ENCODE measurements at regions not wholly inside any gene's neighbourhood (a gene's known extent, or its start where the extent isn't known, plus 50 kb on each side); places are given as distances from the start of the nearest gene placed in this dataset.

- no peak for TF ChIP-seq CTCF (IDR thresholded peaks at IDR 0.05)
- Mint-ChIP-seq H3K4me3 (no peak overlapping the region), H3K9me3 (peaks cover 0 to 6% (median 1%) of the 10 kb centered on the region in 7 donors), H3K36me3 (no peaks in the 10 kb centered on the region), H3K27ac (no peak overlapping the region), H3K27me3 (ENCODE audit: low read depth in 3 of 3) (peaks cover 6 to 8% (median 7%) of the 10 kb centered on the region in 3 donors), H3K4me1 (no peaks in the 10 kb centered on the region)
- intact Hi-C loops (cut with micrococcal nuclease) = no loop called here
- H3K4me1 ChIP-seq (ENCODE audit: control insufficient read depth in 1 of 2, insufficient read depth in 2 of 2, low read length in 2 of 2) = no peaks in the 10 kb centered on the region
- no peaks in the 10 kb centered on the region for H3K27me3 ChIP-seq (ENCODE audit: control insufficient read depth in 2 of 2, insufficient read depth in 2 of 2, low read length in 2 of 2)
- H2AFZ ChIP-seq (ENCODE audit: insufficient read depth, low read depth, low read length, poor library complexity, severe bottlenecking) = no peak overlapping the region
- H3K4me3 ChIP-seq (replicated peaks in 1 of 3; ENCODE audit: low read depth in 2 of 3, low read length in 3 of 3) = no peak overlapping the region
- no peaks in the 10 kb centered on the region for H3K9me3 ChIP-seq (replicated peaks in 1 of 2; ENCODE audit: control insufficient read depth in 1 of 2, insufficient read depth in 1 of 2, low read length in 2 of 2)
- H3K27ac ChIP-seq (ENCODE audit: low read depth in 1 of 2, low read length in 2 of 2) = no peak overlapping the region
- H3K4me2 ChIP-seq (replicated peaks; ENCODE audit: extremely low read depth, low read length, poor library complexity, severe bottlenecking) = no peak overlapping the region
- no peaks in the 10 kb centered on the region for H3K36me3 ChIP-seq (replicated peaks in 1 of 2; ENCODE audit: control insufficient read depth in 1 of 2, insufficient read depth in 2 of 2, low read length in 2 of 2)
- no peaks in the 10 kb centered on the region for H3K79me2 ChIP-seq (ENCODE audit: insufficient read depth, low read length)
- H3K9ac ChIP-seq (ENCODE audit: insufficient read depth, low read length, poor library complexity, severe bottlenecking) = no peak overlapping the region
- H4K20me1 ChIP-seq (ENCODE audit: insufficient read depth, low read length) = no peaks in the 10 kb centered on the region
- no peak for DNase-seq
- 86% methylated on average over 2 of the region's 3 CpGs for WGBS (ENCODE audit: insufficient coverage)
Measured at GRCh38 chr11:15859411-15859810, 496.9 kb downstream of the SOX6 start.

DNA sequence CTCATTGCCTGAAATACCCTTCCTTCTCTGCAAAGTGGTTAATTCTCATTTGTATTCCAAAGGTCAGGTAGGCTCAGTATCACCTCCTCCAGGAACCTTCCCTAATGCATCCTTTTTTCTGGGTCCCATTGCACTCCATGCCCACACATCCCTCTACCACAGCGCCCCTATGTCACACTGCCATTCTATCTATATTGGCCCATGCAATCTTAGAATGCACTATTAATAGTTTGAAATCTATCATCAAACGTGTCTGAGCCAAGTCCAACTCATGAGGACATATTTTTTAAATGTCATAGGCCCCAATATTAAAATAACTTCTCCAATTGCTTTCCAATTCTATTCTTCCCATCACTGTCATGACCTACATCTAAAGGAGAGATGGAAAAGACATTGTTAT, 495.1 kb downstream of the SOX6 start:
- H3K27me3 Mint-ChIP-seq (ENCODE audit: low read depth in 3 of 3) = peaks cover 5 to 8% (median 6%) of the 10 kb centered on the region in 3 donors
- H3K9me3 ChIP-seq (replicated peaks in 1 of 2; ENCODE audit: control insufficient read depth in 1 of 2, insufficient read depth in 1 of 2, low read length in 2 of 2) = peaks cover 0 to 4% of the 10 kb centered on the region in 2 donors
- peaks cover 0 to 11% (median 1%) of the 10 kb centered on the region in 7 donors for H3K9me3 Mint-ChIP-seq
- intact Hi-C loops (cut with micrococcal nuclease) = no loop called here
- H3K4me1 ChIP-seq (ENCODE audit: control insufficient read depth in 1 of 2, insufficient read depth in 2 of 2, low read length in 2 of 2) = no peaks in the 10 kb centered on the region
- 83% methylated on average over 1 of the region's 2 CpGs for WGBS (ENCODE audit: insufficient coverage)
- H3K4me3 Mint-ChIP-seq = no peak overlapping the region
- H2AFZ ChIP-seq (ENCODE audit: insufficient read depth, low read depth, low read length, poor library complexity, severe bottlenecking) = no peak overlapping the region
- H4K20me1 ChIP-seq (ENCODE audit: insufficient read depth, low read length) = no peaks in the 10 kb centered on the region
- no peak overlapping the region for H3K27ac ChIP-seq (ENCODE audit: low read depth in 1 of 2, low read length in 2 of 2)
- no peak overlapping the region for H3K9ac ChIP-seq (ENCODE audit: insufficient read depth, low read length, poor library complexity, severe bottlenecking)
- no peaks in the 10 kb centered on the region for H3K27me3 ChIP-seq (ENCODE audit: control insufficient read depth in 2 of 2, insufficient read depth in 2 of 2, low read length in 2 of 2)
- no peaks in the 10 kb centered on the region for H3K79me2 ChIP-seq (ENCODE audit: insufficient read depth, low read length)
- H3K4me3 ChIP-seq (replicated peaks in 1 of 3; ENCODE audit: low read depth in 2 of 3, low read length in 3 of 3) = no peak overlapping the region
- no peaks in the 10 kb centered on the region for H3K36me3 ChIP-seq (replicated peaks in 1 of 2; ENCODE audit: control insufficient read depth in 1 of 2, insufficient read depth in 2 of 2, low read length in 2 of 2)
- no peak for TF ChIP-seq CTCF (IDR thresholded peaks at IDR 0.05)
- H3K4me2 ChIP-seq (replicated peaks; ENCODE audit: extremely low read depth, low read length, poor library complexity, severe bottlenecking) = no peak overlapping the region
- no peaks in the 10 kb centered on the region for H3K36me3 Mint-ChIP-seq
- H3K4me1 Mint-ChIP-seq = no peaks in the 10 kb centered on the region
- H3K27ac Mint-ChIP-seq = no peak overlapping the region
- no peak for DNase-seq
